ENCODE measurements at regions not wholly inside any gene's neighbourhood (a gene's known extent, or its start where the extent isn't known, plus 50 kb on each side); places are given as distances from the start of the nearest gene placed in this dataset.

- Histone ChIP-seq H2AFZ (ENCODE audit: low read length) (no peak overlapping the region), H3K4me3 (ENCODE audit: low read depth, low read length, poor library complexity, severe bottlenecking) (no peak overlapping the region), H4K20me1 (ENCODE audit: insufficient read depth, low read length) (no peaks in the 10 kb centered on the region), H3K27ac (ENCODE audit: low read depth, low read length, poor library complexity, severe bottlenecking) (no peak overlapping the region), H3K4me2 (ENCODE audit: low read length) (no peak overlapping the region), H3K27me3 (ENCODE audit: insufficient read depth, low read length) (no peaks in the 10 kb centered on the region), H3F3A (ENCODE audit: insufficient read depth, low read length) (no peaks in the 10 kb centered on the region), H3K9ac (ENCODE audit: low read length) (no peak overlapping the region), H3K36me3 (ENCODE audit: insufficient read depth, low read length) (no peaks in the 10 kb centered on the region), H3K9me3 (ENCODE audit: low read length) (no peaks in the 10 kb centered on the region), H3K79me2 (ENCODE audit: insufficient read depth, low read length) (no peaks in the 10 kb centered on the region), H3K4me1 (ENCODE audit: insufficient read depth, low read length, severe bottlenecking) (no peaks in the 10 kb centered on the region), H3K9me2 (ENCODE audit: low read depth, low read length) (no peaks in the 10 kb centered on the region)
- no peak for TF ChIP-seq EZH2 (IDR thresholded peaks at IDR 0.05; ENCODE audit: borderline replicate concordance, low read length)
- no peak for TF ChIP-seq CTCF (IDR thresholded peaks at IDR 0.05; ENCODE audit: low read length)
These were observed 85.8 kb downstream of the NIBAN1 start for GRCh38 chr1:184888505-184888904.

GRCh38 chr1:184882957-184883815 lies 91.1 kb downstream of the NIBAN1 start:
- Histone ChIP-seq H3K9ac (ENCODE audit: low read length) (no peak overlapping the region), H3K4me3 (ENCODE audit: low read depth, low read length, poor library complexity, severe bottlenecking) (no peak overlapping the region), H3K27ac (ENCODE audit: low read depth, low read length, poor library complexity, severe bottlenecking) (no peak overlapping the region), H3K4me2 (ENCODE audit: low read length) (no peak overlapping the region), H3K27me3 (ENCODE audit: insufficient read depth, low read length) (no peaks in the 10 kb centered on the region), H3K9me3 (ENCODE audit: low read length) (no peaks in the 10 kb centered on the region), H3K36me3 (ENCODE audit: insufficient read depth, low read length) (no peaks in the 10 kb centered on the region), H3K9me2 (ENCODE audit: low read depth, low read length) (no peaks in the 10 kb centered on the region), H3K79me2 (ENCODE audit: insufficient read depth, low read length) (no peaks in the 10 kb centered on the region), H2AFZ (ENCODE audit: low read length) (no peak overlapping the region), H3K4me1 (ENCODE audit: insufficient read depth, low read length, severe bottlenecking) (no peaks in the 10 kb centered on the region), H3F3A (ENCODE audit: insufficient read depth, low read length) (no peaks in the 10 kb centered on the region), H4K20me1 (ENCODE audit: insufficient read depth, low read length) (no peaks in the 10 kb centered on the region)
- TF ChIP-seq CTCF (IDR thresholded peaks at IDR 0.05; ENCODE audit: low read length) (no peak), EZH2 (IDR thresholded peaks at IDR 0.05; ENCODE audit: borderline replicate concordance, low read length) (no peak)

- H4K20me1 ChIP-seq (ENCODE audit: insufficient read depth, low read length) = no peaks in the 10 kb centered on the region
- no peak overlapping the region for H2AFZ ChIP-seq (ENCODE audit: low read length)
- H3K9me3 ChIP-seq (ENCODE audit: low read length) = no peaks in the 10 kb centered on the region
- no peaks in the 10 kb centered on the region for H3K27me3 ChIP-seq (ENCODE audit: insufficient read depth, low read length)
- H3K4me2 ChIP-seq (ENCODE audit: low read length) = no peak overlapping the region
- H3K36me3 ChIP-seq (ENCODE audit: insufficient read depth, low read length) = no peaks in the 10 kb centered on the region
- H3K9me2 ChIP-seq (ENCODE audit: low read depth, low read length) = no peaks in the 10 kb centered on the region
- no peak for TF ChIP-seq CTCF (IDR thresholded peaks at IDR 0.05; ENCODE audit: low read length)
- TF ChIP-seq EZH2 (IDR thresholded peaks at IDR 0.05; ENCODE audit: borderline replicate concordance, low read length) = no peak
- H3K9ac ChIP-seq (ENCODE audit: low read length) = no peak overlapping the region
- H3K27ac ChIP-seq (ENCODE audit: low read depth, low read length, poor library complexity, severe bottlenecking) = no peak overlapping the region
- H3K79me2 ChIP-seq (ENCODE audit: insufficient read depth, low read length) = no peaks in the 10 kb centered on the region
- H3F3A ChIP-seq (ENCODE audit: insufficient read depth, low read length) = no peaks in the 10 kb centered on the region
- H3K4me3 ChIP-seq (ENCODE audit: low read depth, low read length, poor library complexity, severe bottlenecking) = no peak overlapping the region
- H3K4me1 ChIP-seq (ENCODE audit: insufficient read depth, low read length, severe bottlenecking) = no peaks in the 10 kb centered on the region
These were observed 92.1 kb downstream of the NIBAN1 start for GRCh38 chr1:184881941-184882913.

All from OCI-LY1 (cell line).